ENCODE measurements at regions not wholly inside any gene's neighbourhood (a gene's known extent, or its start where the extent isn't known, plus 50 kb on each side); places are given as distances from the start of the nearest gene placed in this dataset.
A peak's percentile ranks its signal among the peaks of the same experiment; 100 is the strongest.

DNA sequence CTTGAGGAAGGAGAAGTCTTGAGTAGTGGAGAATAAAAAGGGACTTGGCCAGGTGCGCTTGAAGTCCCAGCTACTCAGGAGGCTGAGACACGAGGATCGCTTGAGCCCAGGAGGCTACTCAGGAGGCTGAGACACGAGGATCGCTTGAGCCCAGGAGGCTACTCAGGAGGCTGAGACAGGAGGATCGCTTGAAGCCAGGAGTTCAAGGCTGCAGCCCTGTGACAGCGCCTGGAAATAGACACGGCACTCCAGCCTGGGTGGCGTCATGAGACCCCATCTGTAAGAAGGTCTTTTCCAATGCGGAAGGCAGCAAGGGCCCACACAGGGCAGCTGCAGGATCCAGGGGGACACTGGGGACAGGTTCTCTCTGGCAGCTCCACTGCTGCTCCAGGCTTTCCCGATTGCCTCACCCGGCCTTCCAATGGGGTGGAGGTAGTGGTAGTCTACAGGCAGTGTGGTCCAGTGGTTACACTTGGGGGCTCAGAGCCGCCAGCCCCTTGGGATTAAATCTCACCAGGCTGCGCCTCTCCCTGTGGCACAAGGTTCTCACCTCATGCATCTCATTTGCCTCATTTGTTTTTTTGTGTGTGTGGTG is 143.4 kb downstream of the SEC14L1 start (continued):
- TF ChIP-seq, protein P1, sequence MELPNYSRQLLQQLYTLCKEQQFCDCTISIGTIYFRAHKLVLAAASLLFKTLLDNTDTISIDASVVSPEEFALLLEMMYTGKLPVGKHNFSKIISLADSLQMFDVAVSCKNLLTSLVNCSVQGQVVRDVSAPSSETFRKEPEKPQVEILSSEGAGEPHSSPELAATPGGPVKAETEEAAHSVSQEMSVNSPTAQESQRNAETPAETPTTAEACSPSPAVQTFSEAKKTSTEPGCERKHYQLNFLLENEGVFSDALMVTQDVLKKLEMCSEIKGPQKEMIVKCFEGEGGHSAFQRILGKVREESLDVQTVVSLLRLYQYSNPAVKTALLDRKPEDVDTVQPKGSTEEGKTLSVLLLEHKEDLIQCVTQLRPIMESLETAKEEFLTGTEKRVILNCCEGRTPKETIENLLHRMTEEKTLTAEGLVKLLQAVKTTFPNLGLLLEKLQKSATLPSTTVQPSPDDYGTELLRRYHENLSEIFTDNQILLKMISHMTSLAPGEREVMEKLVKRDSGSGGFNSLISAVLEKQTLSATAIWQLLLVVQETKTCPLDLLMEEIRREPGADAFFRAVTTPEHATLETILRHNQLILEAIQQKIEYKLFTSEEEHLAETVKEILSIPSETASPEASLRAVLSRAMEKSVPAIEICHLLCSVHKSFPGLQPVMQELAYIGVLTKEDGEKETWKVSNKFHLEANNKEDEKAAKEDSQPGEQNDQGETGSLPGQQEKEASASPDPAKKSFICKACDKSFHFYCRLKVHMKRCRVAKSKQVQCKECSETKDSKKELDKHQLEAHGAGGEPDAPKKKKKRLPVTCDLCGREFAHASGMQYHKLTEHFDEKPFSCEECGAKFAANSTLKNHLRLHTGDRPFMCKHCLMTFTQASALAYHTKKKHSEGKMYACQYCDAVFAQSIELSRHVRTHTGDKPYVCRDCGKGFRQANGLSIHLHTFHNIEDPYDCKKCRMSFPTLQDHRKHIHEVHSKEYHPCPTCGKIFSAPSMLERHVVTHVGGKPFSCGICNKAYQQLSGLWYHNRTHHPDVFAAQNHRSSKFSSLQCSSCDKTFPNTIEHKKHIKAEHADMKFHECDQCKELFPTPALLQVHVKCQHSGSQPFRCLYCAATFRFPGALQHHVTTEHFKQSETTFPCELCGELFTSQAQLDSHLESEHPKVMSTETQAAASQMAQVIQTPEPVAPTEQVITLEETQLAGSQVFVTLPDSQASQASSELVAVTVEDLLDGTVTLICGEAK (IDR thresholded peaks at IDR 0.05), result no peak
- TF ChIP-seq, protein P1 (CRISPR knock-in tag; IDR thresholded peaks at IDR 0.05), result no peak
- TF ChIP-seq PHF21A (CRISPR knock-in tag; IDR thresholded peaks at IDR 0.05) (no peak), CBX1 (IDR thresholded peaks at IDR 0.05; ENCODE audit: low read depth) (peak; percentile 30), SIX4 (CRISPR knock-in tag; IDR thresholded peaks at IDR 0.05) (0 out of 2 replicates have a peak, but pooled peaks have one; percentile 6), ZNF225 (CRISPR knock-in tag; IDR thresholded peaks at IDR 0.05) (no peak), FOSL1 (CRISPR knock-in tag; IDR thresholded peaks at IDR 0.05; ENCODE audit: borderline replicate concordance) (no peak), ZMYM2 (CRISPR knock-in tag; IDR thresholded peaks at IDR 0.05) (0 out of 2 replicates have a peak, but pooled peaks have one; percentile 68), AGO2 (optimal IDR thresholded peaks at IDR 0.05; ENCODE audit: low read depth, low read length) (peak; percentile 70), ZNF235 (CRISPR knock-in tag; IDR thresholded peaks at IDR 0.05; ENCODE audit: borderline replicate concordance) (no peak), RCOR2 (CRISPR knock-in tag; IDR thresholded peaks at IDR 0.05) (0 out of 2 replicates have a peak, but pooled peaks have one; percentile 45), ISX (CRISPR knock-in tag; conservative IDR thresholded peaks at IDR 0.05) (no peak), HNRNPL (IDR thresholded peaks at IDR 0.05; ENCODE audit: low read depth, low read length) (0 out of 2 replicates have a peak, but pooled peaks have one; percentile 44), ZMYM3 (CRISPR knock-in tag; IDR thresholded peaks at IDR 0.05) (peak; percentile 94), ATRX (CRISPR knock-in tag; IDR thresholded peaks at IDR 0.05; ENCODE audit: borderline replicate concordance) (0 out of 2 replicates have a peak, but pooled peaks have one; percentile 54), ZNF430 (CRISPR knock-in tag; IDR thresholded peaks at IDR 0.05) (0 out of 2 replicates have a peak, but pooled peaks have one; percentile 5)
- TF ChIP-seq, protein P2, sequence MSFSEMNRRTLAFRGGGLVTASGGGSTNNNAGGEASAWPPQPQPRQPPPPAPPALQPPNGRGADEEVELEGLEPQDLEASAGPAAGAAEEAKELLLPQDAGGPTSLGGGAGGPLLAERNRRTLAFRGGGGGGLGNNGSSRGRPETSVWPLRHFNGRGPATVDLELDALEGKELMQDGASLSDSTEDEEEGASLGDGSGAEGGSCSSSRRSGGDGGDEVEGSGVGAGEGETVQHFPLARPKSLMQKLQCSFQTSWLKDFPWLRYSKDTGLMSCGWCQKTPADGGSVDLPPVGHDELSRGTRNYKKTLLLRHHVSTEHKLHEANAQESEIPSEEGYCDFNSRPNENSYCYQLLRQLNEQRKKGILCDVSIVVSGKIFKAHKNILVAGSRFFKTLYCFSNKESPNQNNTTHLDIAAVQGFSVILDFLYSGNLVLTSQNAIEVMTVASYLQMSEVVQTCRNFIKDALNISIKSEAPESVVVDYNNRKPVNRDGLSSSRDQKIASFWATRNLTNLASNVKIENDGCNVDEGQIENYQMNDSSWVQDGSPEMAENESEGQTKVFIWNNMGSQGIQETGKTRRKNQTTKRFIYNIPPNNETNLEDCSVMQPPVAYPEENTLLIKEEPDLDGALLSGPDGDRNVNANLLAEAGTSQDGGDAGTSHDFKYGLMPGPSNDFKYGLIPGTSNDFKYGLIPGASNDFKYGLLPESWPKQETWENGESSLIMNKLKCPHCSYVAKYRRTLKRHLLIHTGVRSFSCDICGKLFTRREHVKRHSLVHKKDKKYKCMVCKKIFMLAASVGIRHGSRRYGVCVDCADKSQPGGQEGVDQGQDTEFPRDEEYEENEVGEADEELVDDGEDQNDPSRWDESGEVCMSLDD (CRISPR knock-in tag; IDR thresholded peaks at IDR 0.05; ENCODE audit: borderline replicate concordance), result no peak
- TF ChIP-seq, protein P3, sequence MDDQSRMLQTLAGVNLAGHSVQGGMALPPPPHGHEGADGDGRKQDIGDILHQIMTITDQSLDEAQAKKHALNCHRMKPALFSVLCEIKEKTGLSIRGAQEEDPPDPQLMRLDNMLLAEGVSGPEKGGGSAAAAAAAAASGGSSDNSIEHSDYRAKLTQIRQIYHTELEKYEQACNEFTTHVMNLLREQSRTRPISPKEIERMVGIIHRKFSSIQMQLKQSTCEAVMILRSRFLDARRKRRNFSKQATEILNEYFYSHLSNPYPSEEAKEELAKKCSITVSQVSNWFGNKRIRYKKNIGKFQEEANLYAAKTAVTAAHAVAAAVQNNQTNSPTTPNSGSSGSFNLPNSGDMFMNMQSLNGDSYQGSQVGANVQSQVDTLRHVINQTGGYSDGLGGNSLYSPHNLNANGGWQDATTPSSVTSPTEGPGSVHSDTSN (CRISPR knock-in tag; IDR thresholded peaks at IDR 0.05; ENCODE audit: borderline replicate concordance), result no peak

All from HepG2 (cell line).